ENCODE measurements at regions not wholly inside any gene's neighbourhood (a gene's known extent, or its start where the extent isn't known, plus 50 kb on each side); places are given as distances from the start of the nearest gene placed in this dataset.

- Histone ChIP-seq H4K91ac (ENCODE audit: insufficient read length, low read depth, low read length) (no peak overlapping the region), H3K79me1 (ENCODE audit: insufficient read depth, low read depth, low read length, poor library complexity, severe bottlenecking) (no peaks in the 10 kb centered on the region), H2BK12ac (ENCODE audit: insufficient read length, low read depth, low read length) (no peak overlapping the region), H2AK5ac (ENCODE audit: insufficient read length, low read length) (no peak overlapping the region), H4K8ac (replicated peaks; ENCODE audit: insufficient read length, low read depth, low read length) (no peak overlapping the region), H3K23ac (ENCODE audit: insufficient read length, low read depth, low read length) (no peak overlapping the region), H4K20me1 (ENCODE audit: control insufficient read depth, insufficient read depth, insufficient read length) (no peaks in the 10 kb centered on the region), H2BK15ac (ENCODE audit: low read depth, low read length) (no peak overlapping the region), H2AFZ (ENCODE audit: low read length) (no peak overlapping the region), H3K14ac (ENCODE audit: insufficient read depth, low read length) (no peak overlapping the region), H2BK120ac (ENCODE audit: low read depth, low read length, poor library complexity, severe bottlenecking) (no peak overlapping the region), H3K18ac (ENCODE audit: insufficient read length, low read depth, low read length) (no peak overlapping the region), H3K4ac (ENCODE audit: low read depth, low read length) (no peak overlapping the region), H3T11ph (ENCODE audit: low read length) (no peak overlapping the region), H3K4me1 (ENCODE audit: insufficient read depth, low read length) (no peaks in the 10 kb centered on the region), H3K9ac (ENCODE audit: extremely low read depth, insufficient read length, low read length) (no peak overlapping the region), H4K5ac (ENCODE audit: insufficient read length, low read depth, low read length) (no peak overlapping the region), H3K79me2 (ENCODE audit: insufficient read depth, low read length) (no peaks in the 10 kb centered on the region), H2BK20ac (ENCODE audit: low read depth, low read length, poor library complexity, severe bottlenecking) (no peak overlapping the region), H2BK5ac (ENCODE audit: insufficient read length, low read length) (no peak overlapping the region), H3K9me3 (ENCODE audit: control insufficient read depth, low read depth, low read length) (no peaks in the 10 kb centered on the region), H3K27ac (ENCODE audit: insufficient read length, low read depth, low read length) (no peak overlapping the region), H3K27me3 (ENCODE audit: insufficient read depth, low read length) (no peaks in the 10 kb centered on the region), H3K56ac (ENCODE audit: insufficient read length, low read depth, low read length) (no peak overlapping the region), H3K23me2 (ENCODE audit: insufficient read length, low read depth, low read length, poor library complexity, severe bottlenecking) (no peaks in the 10 kb centered on the region), H3K4me2 (ENCODE audit: insufficient read depth, insufficient read length, low read length) (no peak overlapping the region)
- Mint-ChIP-seq H3K9me3 (no peaks in the 10 kb centered on the region), H3K4me1 (no peaks in the 10 kb centered on the region), H3K27me3 (ENCODE audit: low read depth) (no peaks in the 10 kb centered on the region; the same call in 1 of the 2 replicates), H3K27ac (no peak overlapping the region), H3K4me3 (no peak overlapping the region), H3K36me3 (ENCODE audit: insufficient read depth in 1 of 3, low read depth in 3 of 3) (no peaks in the 10 kb centered on the region)
- no peak for DNase-seq
- no peak for TF ChIP-seq CTCF (conservative IDR thresholded peaks at IDR 0.05)
- no CpG with 5 or more reads among the region's 1 CpG for WGBS (ENCODE audit: extremely low coverage, insufficient read length, low lambda C conversion rate)
These were observed 251.4 kb upstream of the MANEA start for GRCh38 chr6:95325916-95326315.

All from H9 (cell line).